Keratinocyte (primary cell): ENCODE measurements at regions not wholly inside any gene's neighbourhood (a gene's known extent, or its start where the extent isn't known, plus 50 kb on each side); places are given as distances from the start of the nearest gene placed in this dataset.
"Not testable (repeated sequence)": the region's sequence is repeated elsewhere in the genome, so short reads cannot be mapped to it uniquely, and the experiment has no call there.

Experiments
- DNase-seq: peaks from one replicate; pipeline ENCODE4 v3.0.0-alpha.2; 2011; ENCODE audit warnings: low read depth, missing footprints, low spot score
- FAIRE-seq: peaks from 2 replicates; lab custom pipeline; 2011; peaks lifted over from hg19 to GRCh38; lab: Jason Lieb, UNC
- H2AFZ ChIP-seq: 2 replicates; pipeline ENCODE4 v1.6.0; 2012; ENCODE audit warnings: low read length, control low read depth, inconsistent platforms; ENCODE audit not compliant: control insufficient read depth
- H3K27ac ChIP-seq: 2 replicates; pipeline ENCODE4 v1.5.1; 2011; ENCODE audit warnings: low read length; ENCODE audit not compliant: control insufficient read depth, insufficient read depth
- H3K27me3 ChIP-seq: 3 replicates; pipeline ENCODE4 v1.6.0; 2011; ENCODE audit warnings: low read length; ENCODE audit not compliant: control insufficient read depth, insufficient read depth; ENCODE audit errors: extremely low read depth
- H3K36me3 ChIP-seq, 2 experiments: 2 replicates in 1 of 2; 3 replicates in 1 of 2; pipeline ENCODE4 v1.5.1; 2011; ENCODE audit warnings: low read length in 2 of 2, mild to moderate bottlenecking in 1 of 2; ENCODE audit not compliant: control insufficient read depth in 2 of 2, insufficient read depth in 2 of 2; ENCODE audit errors: extremely low read depth in 1 of 2
- H3K4me1 ChIP-seq: 3 replicates; pipeline ENCODE4 v1.5.1; 2011; ENCODE audit warnings: low read length; ENCODE audit not compliant: control insufficient read depth, insufficient read depth; ENCODE audit errors: extremely low read depth
- H3K4me2 ChIP-seq: 3 replicates; pipeline ENCODE4 v1.6.0; 2011; ENCODE audit warnings: low read depth, low read length; ENCODE audit not compliant: control insufficient read depth, insufficient read depth; ENCODE audit errors: extremely low read depth
- H3K4me3 ChIP-seq, 3 experiments: fragments of 200-600 bp in 1 of 3; sonication (generic) in 1 of 3; 2 replicates in 2 of 3; 3 replicates in 1 of 3; pipeline ENCODE4 v1.5.1; 2011 to 2016; ENCODE audit warnings: low read length in 3 of 3, mild to moderate bottlenecking in 3 of 3, control low read depth in 2 of 3, inconsistent platforms in 1 of 3, low read depth in 1 of 3, mixed read lengths in 1 of 3, mixed run types in 1 of 3, moderate library complexity in 1 of 3; ENCODE audit not compliant: control insufficient read depth in 2 of 3, insufficient read depth in 2 of 3; ENCODE audit errors: extremely low read depth in 1 of 3
- H3K79me2 ChIP-seq: 2 replicates; pipeline ENCODE4 v1.6.0; 2012; ENCODE audit warnings: low read length; ENCODE audit not compliant: control insufficient read depth, insufficient read depth
- H3K9ac ChIP-seq: 3 replicates; pipeline ENCODE4 v1.6.0; 2011; ENCODE audit warnings: low read length; ENCODE audit not compliant: control insufficient read depth, insufficient read depth; ENCODE audit errors: extremely low read depth
- H3K9me1 ChIP-seq: 3 replicates; pipeline ENCODE4 v1.6.0; 2011; ENCODE audit warnings: low read length; ENCODE audit not compliant: control insufficient read depth, insufficient read depth; ENCODE audit errors: extremely low read depth
- H3K9me3 ChIP-seq: 2 replicates; pipeline ENCODE4 v1.5.1; 2012; ENCODE audit warnings: low read depth, low read length; ENCODE audit not compliant: control insufficient read depth
- H4K20me1 ChIP-seq: 3 replicates; pipeline ENCODE4 v1.6.0; 2011; ENCODE audit warnings: low read length; ENCODE audit not compliant: control insufficient read depth, insufficient read depth; ENCODE audit errors: extremely low read depth
- CTCF ChIP-seq, 3 experiments: IDR thresholded peaks in 1 of 3; conservative IDR thresholded peaks in 1 of 3; optimal IDR thresholded peaks in 1 of 3; 2 replicates in 2 of 3; 3 replicates in 1 of 3; pipeline versions ENCODE3 to v1.5.1; 2011; ENCODE audit warnings: low read length in 3 of 3, mild to moderate bottlenecking in 3 of 3, moderate library complexity in 2 of 3, control low read depth in 1 of 3, inconsistent platforms in 1 of 3; ENCODE audit not compliant: insufficient read depth in 2 of 3; ENCODE audit errors: extremely low read depth in 1 of 3
- EZH2 ChIP-seq: IDR thresholded peaks from one replicate; pipeline ENCODE4 v1.6.1; 2012; ENCODE audit warnings: inconsistent platforms, mild to moderate bottlenecking, low read length, moderate library complexity
- dilution Hi-C: fragments of 300-500 bp; cut with MboI; formaldehyde crosslinking; loops from one replicate; pipeline ENCODE4 v1.7.0; 2020; ENCODE audit warnings: low sequenced_read_pairs; ENCODE audit not compliant: extremely low pct_ligation_motif_present

GRCh38 chrX:35461164-35461563 lies 337.0 kb upstream of the MAGEB16 start:
- H3K79me2 ChIP-seq: no peaks in the 10 kb centered on the region
- H3K27me3 ChIP-seq: no peaks in the 10 kb centered on the region

GRCh38 chrX:35496671-35497070 lies 301.5 kb upstream of the MAGEB16 start:
- H3K9ac ChIP-seq, H3K27me3 ChIP-seq, H4K20me1 ChIP-seq, H3K4me1 ChIP-seq, H3K79me2 ChIP-seq, H3K9me1 ChIP-seq, H3K36me3 ChIP-seq, H3K4me3 ChIP-seq, FAIRE-seq, DNase-seq, H3K27ac ChIP-seq, H2AFZ ChIP-seq, dilution Hi-C loops, H3K9me3 ChIP-seq, H3K4me2 ChIP-seq: not testable (repeated sequence)

More at GRCh38 chrX:35461164-35461563, 337.0 kb upstream of the MAGEB16 start:
- Histone ChIP-seq H3K27ac (no peak overlapping the region), H3K4me2 (no peak overlapping the region), H4K20me1 (no peaks in the 10 kb centered on the region), H3K9me1 (no peaks in the 10 kb centered on the region), H3K4me3 (no peak overlapping the region), H2AFZ (no peak overlapping the region), H3K36me3 (no peaks in the 10 kb centered on the region), H3K9ac (no peak overlapping the region), H3K9me3 (no peaks in the 10 kb centered on the region), H3K4me1 (no peaks in the 10 kb centered on the region)
- dilution Hi-C loops: no loop called here
- DNase-seq: no peak
- no peak for FAIRE-seq
- TF ChIP-seq EZH2 (no peak), CTCF (optimal IDR thresholded peaks at IDR 0.05 in 1 of 3, IDR thresholded peaks at IDR 0.05 in 1 of 3, conservative IDR thresholded peaks at IDR 0.05 in 1 of 3; ENCODE audit: extremely low read depth in 1 of 3, insufficient read depth in 2 of 3, low read length in 3 of 3) (no peak)

- H3K9ac ChIP-seq, DNase-seq, H2AFZ ChIP-seq, H3K9me3 ChIP-seq, H3K27ac ChIP-seq, FAIRE-seq, H3K27me3 ChIP-seq, H3K79me2 ChIP-seq, dilution Hi-C loops, H4K20me1 ChIP-seq, H3K36me3 ChIP-seq, H3K9me1 ChIP-seq, H3K4me1 ChIP-seq, H3K4me2 ChIP-seq, H3K4me3 ChIP-seq: not testable (repeated sequence)
Observed at GRCh38 chrX:35497453-35497852, 300.7 kb upstream of the MAGEB16 start.
